ENCODE measurements at regions not wholly inside any gene's neighbourhood (a gene's known extent, or its start where the extent isn't known, plus 50 kb on each side); places are given as distances from the start of the nearest gene placed in this dataset.
"Not testable (repeated sequence)": the region's sequence is repeated elsewhere in the genome, so short reads cannot be mapped to it uniquely, and the experiment has no call there.

- DNase-seq (ENCODE audit: low read depth in 2 of 2), result no peak
Observed at GRCh38 chr20:4358552-4358951, 109.5 kb upstream of the ADRA1D start.

- DNase-seq (ENCODE audit: low read depth in 2 of 2), result no peak
Observed at GRCh38 chr20:4352348-4352747, 103.3 kb upstream of the ADRA1D start.

- no peak for DNase-seq (ENCODE audit: low read depth in 2 of 2)
Observed at GRCh38 chr20:4350096-4350495, 101.0 kb upstream of the ADRA1D start.

- no peak for DNase-seq (ENCODE audit: low read depth in 2 of 2)
Observed at GRCh38 chr20:4344670-4345069, 95.6 kb upstream of the ADRA1D start.

- no peak for DNase-seq (ENCODE audit: low read depth in 2 of 2)
Observed at GRCh38 chr20:4342609-4343008, 93.5 kb upstream of the ADRA1D start.

- DNase-seq (ENCODE audit: low read depth in 2 of 2), result no peak
Observed at GRCh38 chr20:4341804-4342485, 92.9 kb upstream of the ADRA1D start.

- no peak for DNase-seq (ENCODE audit: low read depth in 2 of 2)
Observed at GRCh38 chr20:4335722-4336121, 86.6 kb upstream of the ADRA1D start.

- no peak for DNase-seq (ENCODE audit: low read depth in 2 of 2)
Observed at GRCh38 chr20:4332121-4332860, 83.2 kb upstream of the ADRA1D start.

- DNase-seq (ENCODE audit: low read depth in 2 of 2), result no peak
Observed at GRCh38 chr20:4330011-4330410, 80.9 kb upstream of the ADRA1D start.

GRCh38 chr20:4329232-4329631 is 80.1 kb upstream of the ADRA1D start:
- DNase-seq (ENCODE audit: low read depth in 2 of 2), result no peak

- no peak for DNase-seq (ENCODE audit: low read depth in 2 of 2)
Observed at GRCh38 chr20:4328541-4328940, 79.5 kb upstream of the ADRA1D start.

- no peak for DNase-seq (ENCODE audit: low read depth in 2 of 2)
Observed at GRCh38 chr20:4327956-4328355, 78.9 kb upstream of the ADRA1D start.

GRCh38 chr20:4326195-4327065 is 77.3 kb upstream of the ADRA1D start:
- DNase-seq (ENCODE audit: low read depth in 2 of 2), result no peak

- DNase-seq (ENCODE audit: low read depth in 2 of 2), result no peak
Observed at GRCh38 chr20:4325548-4326187, 76.6 kb upstream of the ADRA1D start.

GRCh38 chr20:4324611-4325243 is 75.6 kb upstream of the ADRA1D start:
- no peak for DNase-seq (ENCODE audit: low read depth in 2 of 2)

GRCh38 chr20:4322499-4322898 is 73.4 kb upstream of the ADRA1D start:
- DNase-seq (ENCODE audit: low read depth in 2 of 2), result no peak

- DNase-seq (ENCODE audit: low read depth in 2 of 2), result no peak
Observed at GRCh38 chr20:4320291-4320690, 71.2 kb upstream of the ADRA1D start.

GRCh38 chr20:4318891-4319290 is 69.8 kb upstream of the ADRA1D start:
- DNase-seq (ENCODE audit: low read depth in 2 of 2), result no peak

GRCh38 chr20:4310616-4311015 is 61.5 kb upstream of the ADRA1D start:
- DNase-seq (ENCODE audit: low read depth in 2 of 2), result not testable (repeated sequence)

GRCh38 chr20:4306206-4306605 is 57.1 kb upstream of the ADRA1D start:
- no peak for DNase-seq (ENCODE audit: low read depth in 2 of 2)

- DNase-seq (ENCODE audit: low read depth in 2 of 2), result no peak
Observed at GRCh38 chr20:4305091-4305490, 56.0 kb upstream of the ADRA1D start.

GRCh38 chr20:4304601-4305000 is 55.5 kb upstream of the ADRA1D start:
- no peak for DNase-seq (ENCODE audit: low read depth in 2 of 2)
